HEK293T (cell line): ENCODE measurements at regions not wholly inside any gene's neighbourhood (a gene's known extent, or its start where the extent isn't known, plus 50 kb on each side); places are given as distances from the start of the nearest gene placed in this dataset.

Experiments used
- BHLHE40 ChIP-seq: fragments of 450-650 bp; IDR thresholded peaks from 2 replicates; pipeline ENCODE4 v1.6.1; 2016; ENCODE audit warnings: mild to moderate bottlenecking, moderate library complexity, borderline replicate concordance
- FOXA1 ChIP-seq: fragments of 450-650 bp; IDR thresholded peaks from 2 replicates; pipeline ENCODE4 v1.6.1; 2016; ENCODE audit warnings: mild to moderate bottlenecking
- NFRKB ChIP-seq: fragments of 450-650 bp; IDR thresholded peaks from 2 replicates; pipeline ENCODE4 v1.6.1; 2016; ENCODE audit warnings: mild to moderate bottlenecking, moderate library complexity
- SP1 ChIP-seq: fragments of 450-650 bp; IDR thresholded peaks from 2 replicates; pipeline ENCODE4 v1.6.1; 2017

DNA sequence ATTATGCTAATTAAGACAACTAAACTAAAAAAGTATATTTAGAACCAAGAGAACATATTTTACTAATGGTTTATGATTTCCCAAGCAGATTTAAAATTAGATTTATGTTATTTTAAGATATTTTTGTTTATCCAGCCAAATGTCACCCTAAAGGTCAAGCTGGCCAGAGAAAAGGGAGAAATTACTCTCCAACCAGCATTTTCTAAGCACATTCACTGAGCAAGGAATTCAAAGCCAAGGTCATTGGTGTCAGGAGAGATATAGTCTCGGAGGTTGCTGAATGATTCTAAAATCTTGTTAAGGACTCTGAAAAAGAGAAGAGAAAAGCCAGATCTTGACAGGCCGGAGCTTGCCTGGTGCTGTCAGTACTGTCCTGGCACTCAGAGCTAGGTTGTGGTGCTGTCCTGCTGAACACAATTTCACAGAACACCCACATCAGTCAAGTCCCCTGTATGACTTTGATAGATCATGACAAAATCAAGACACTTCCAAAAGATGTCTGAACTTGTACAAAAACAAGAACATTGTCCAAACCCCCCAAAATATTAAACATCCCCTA lies 222.3 kb upstream of the SMLR1 start:
- TF ChIP-seq FOXA1 (no peak), SP1 (no peak), BHLHE40 (no peak), NFRKB (no peak)
